Effector CD4-positive, alpha-beta T cell (primary cell): ENCODE measurements at regions not wholly inside any gene's neighbourhood (a gene's known extent, or its start where the extent isn't known, plus 50 kb on each side); places are given as distances from the start of the nearest gene placed in this dataset.

Source experiments
- DNase-seq: peaks from one replicate; pipeline ENCODE4 v3.0.0-alpha.2; 2020

DNA sequence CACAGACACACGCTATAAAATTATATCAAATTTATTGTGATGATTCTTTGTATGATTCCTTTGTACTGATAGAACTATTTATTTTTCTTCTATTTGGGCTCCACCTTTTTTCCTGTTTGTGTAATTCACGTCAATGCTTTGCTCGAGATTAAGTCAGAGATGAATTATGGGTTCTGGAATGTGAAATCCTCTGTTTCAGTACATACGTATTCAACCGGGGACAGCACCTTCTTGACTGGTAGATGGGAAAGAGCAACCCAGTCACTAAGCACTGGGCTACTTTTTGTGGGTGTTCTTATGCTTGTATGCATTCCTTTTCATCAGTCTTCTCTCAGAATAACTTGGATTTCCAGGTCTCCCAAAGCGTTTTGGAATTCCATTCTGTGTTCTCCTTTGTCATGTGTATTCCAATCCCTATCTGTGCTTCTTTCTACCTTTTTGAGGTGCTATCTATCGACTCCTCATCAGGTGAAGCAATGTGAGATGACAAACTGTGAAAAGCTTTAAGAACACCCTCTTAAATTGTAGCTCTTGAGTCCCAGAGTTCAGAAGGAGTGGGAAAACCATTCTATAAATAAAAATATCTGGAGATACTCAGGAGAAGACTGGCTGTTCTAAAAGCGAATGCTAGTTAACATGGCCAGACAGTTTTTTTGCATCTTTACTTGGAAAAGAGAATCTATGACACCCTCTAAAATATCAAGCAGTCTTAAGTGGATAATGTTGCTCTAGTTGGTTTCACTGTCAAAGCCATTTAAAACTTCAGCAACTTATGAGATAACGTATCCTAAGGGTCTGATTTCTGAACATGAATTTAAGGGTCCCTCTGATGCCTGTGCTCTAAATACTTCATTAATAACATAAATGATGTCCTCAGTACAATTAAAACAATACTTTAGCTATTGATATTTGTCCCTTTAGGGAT is 197.7 kb upstream of the PREP start:
- no peak for DNase-seq

- no peak for DNase-seq
These were observed 195.4 kb upstream of the PREP start for GRCh38 chr6:105598264-105598663.

GRCh38 chr6:105596284-105596755 is 193.4 kb upstream of the PREP start:
- DNase-seq: no peak

- no peak for DNase-seq
These were observed 192.9 kb upstream of the PREP start for GRCh38 chr6:105595829-105596228.

GRCh38 chr6:105594821-105595220 is 191.9 kb upstream of the PREP start:
- no peak for DNase-seq

- DNase-seq: no peak
These were observed 191.2 kb upstream of the PREP start for GRCh38 chr6:105593805-105594671.

DNA sequence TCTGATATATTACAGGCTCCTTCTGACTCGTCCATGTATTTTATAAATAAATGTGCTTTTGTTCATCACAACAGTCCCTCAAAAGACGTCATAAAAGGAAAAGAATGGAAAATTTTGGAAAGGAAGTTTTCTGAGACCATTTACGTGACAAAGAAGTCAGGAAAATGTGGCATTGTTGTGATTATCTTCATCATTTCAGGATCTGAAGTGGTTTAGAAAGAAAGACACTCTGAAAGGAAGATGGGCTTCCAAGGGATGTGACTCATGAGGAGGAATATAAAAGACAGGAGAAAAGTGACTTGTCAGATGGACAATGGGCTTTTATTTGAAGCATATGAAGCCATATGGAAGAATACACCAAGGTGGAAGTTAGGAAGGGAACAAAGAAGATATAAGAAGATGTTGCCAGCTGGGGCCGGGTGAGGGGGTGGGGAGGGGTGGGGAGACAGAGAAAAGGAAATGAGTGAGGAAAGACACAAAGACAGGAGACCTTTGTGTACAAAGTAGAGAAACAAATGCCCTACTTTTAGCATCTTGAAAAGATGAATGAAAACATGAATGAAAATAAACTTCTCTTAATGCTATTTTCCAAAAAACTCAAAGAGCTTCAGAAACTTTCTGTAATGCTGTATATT is 190.3 kb upstream of the PREP start:
- DNase-seq: no peak

DNA sequence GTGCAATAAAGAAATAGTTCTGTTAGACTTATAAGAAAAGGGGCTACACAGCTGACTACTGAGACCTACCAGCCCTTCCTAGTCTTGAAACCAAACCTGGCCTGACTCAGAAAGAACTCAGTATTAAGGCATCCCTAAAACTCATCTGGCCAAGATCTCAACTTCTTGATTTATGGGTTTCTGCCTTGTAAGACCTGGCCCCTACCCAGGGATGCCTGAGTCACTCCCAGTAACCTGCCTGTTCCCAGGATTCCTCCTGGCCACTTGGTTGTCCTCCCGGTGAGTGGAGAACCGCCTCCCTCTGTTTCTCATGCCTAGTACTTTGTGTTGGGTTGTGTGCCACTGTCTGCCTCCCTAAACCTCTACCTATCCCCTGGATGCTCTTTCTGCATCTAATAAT is 189.4 kb upstream of the PREP start:
- no peak for DNase-seq

- no peak for DNase-seq
These were observed 188.2 kb upstream of the PREP start for GRCh38 chr6:105591053-105591452.

DNA sequence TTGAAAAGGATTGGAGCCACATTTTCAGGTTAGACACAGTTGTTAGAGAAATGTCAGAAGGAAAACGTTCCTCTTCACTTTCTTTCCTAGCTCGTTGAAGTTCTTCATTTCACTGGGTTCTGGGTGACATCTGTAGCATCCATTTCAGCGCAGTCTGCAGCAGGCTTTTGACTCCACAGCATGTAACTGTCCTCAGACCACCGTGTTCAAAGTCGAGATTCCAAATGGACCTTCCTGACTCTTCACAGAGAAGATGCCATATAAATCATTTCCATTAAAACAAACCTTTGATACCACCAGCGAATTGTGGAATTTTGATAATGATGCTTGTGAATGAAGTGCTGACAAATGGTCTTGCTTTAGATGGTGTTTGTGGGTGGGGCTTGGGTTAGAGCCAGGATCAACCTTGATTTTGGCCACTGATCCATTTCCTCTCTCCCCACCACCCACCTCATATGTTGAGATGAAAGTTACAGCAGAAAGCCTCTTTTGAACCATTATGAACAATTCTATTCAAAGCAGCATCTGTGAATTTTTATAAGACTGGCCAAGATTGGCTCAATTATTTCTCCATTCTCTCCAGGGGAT is 185.3 kb upstream of the PREP start:
- DNase-seq: no peak

GRCh38 chr6:105587349-105588122 is 184.7 kb upstream of the PREP start:
- DNase-seq: no peak

DNA sequence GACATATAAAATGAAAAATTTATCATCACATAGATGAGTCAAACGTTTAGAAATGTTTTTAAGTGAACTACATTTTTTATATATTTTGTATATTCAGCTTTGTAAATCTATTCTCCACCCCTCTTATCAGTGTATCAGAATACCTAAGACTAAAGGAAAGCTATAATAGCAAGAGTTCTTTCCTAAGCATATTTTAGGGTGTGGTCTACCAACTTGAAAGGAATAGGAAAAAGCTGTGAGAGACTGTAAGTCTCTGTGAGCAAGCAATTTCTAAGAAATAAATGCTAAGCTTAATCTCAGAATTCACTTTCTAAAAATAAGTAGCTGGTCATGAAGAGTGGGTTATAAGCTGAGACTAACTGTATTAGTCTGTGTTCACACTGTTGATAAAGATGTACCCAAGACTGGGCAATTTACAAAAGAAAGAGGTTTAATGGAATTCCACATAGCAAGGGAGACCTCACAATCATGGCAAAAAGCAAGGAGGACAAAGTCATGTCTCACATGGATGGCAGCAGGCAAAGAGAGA is 175.4 kb upstream of the PREP start:
- no peak for DNase-seq

DNA sequence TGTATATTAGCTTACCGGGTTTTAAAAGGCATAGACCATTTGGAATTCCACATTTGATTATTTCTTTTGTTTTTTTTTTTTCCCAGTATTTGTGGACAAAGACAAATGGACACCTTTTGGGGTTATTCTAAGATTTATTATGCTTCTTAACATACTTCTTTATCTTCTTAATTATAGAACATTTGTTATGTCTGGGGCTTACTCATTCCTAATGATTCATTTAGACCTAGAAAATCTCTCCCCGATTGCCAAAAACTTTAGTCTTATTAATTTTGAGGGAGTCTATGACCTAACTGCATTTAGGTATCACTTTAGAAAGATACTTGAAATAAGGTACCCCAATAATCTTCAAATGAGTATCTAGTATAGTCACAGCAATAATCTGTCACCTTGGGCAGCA is 170.7 kb upstream of the PREP start:
- no peak for DNase-seq

GRCh38 chr6:105573138-105573537 is 170.3 kb upstream of the PREP start:
- DNase-seq: no peak

GRCh38 chr6:105570416-105570815 is 167.5 kb upstream of the PREP start:
- DNase-seq: no peak

- no peak for DNase-seq
These were observed 166.8 kb upstream of the PREP start for GRCh38 chr6:105569706-105570105.

- DNase-seq: no peak
These were observed 165.9 kb upstream of the PREP start for GRCh38 chr6:105568751-105569150.

DNA sequence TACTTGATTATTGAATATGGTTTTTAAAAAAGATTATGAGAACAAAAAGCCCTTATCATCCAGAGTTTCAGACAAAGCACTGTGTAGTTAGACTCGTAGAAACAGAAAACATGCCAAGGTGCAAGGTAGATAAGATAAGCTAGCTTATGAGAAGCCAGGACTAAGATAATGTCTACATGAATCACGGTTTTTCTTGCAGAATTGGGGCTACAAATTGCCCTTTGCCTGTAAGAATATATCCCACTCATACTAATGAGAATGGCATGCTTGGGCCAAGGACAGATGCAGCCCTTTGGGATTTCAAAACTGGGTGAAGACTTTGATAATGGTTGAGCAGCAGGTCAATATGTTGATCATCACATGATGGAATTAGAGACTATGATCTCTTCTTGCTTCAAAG is 165.3 kb upstream of the PREP start:
- DNase-seq: no peak

DNA sequence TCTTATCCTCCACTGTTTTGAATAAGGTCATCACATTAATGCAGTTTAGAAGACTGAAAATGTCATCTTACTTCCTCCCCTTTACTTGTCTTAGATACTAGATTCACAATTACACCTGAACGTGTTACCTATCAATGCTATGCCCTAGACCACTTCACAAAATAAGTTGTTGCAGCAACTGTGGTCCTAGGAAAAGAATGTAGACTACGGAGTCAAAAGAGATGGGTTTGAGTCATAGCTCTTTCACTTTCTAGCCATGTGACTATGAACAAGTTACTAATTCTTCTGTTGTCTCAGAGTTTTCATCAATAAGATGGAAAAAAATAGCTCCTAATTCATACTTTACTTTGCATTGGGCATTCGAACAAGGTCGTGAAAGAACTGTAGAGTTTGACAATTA is 164.3 kb upstream of the PREP start:
- no peak for DNase-seq

DNA sequence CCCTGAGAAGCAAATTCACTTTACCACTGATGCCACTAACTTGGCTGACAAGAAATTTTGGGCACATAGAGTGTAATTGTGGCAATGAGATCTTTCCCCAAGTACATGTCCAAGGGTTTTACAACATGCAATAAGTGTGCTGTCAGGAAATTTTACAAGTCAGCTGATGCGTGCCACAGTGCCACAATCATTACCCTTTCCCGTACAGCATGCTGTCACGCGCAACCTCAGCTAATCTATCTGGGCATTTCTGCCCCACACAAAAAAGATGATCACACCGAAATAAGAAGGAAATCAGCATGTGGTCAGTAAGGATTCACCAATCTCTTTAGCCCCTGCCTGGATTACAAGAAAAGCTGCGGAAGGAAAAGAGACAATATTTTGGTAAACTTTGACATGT is 163.6 kb upstream of the PREP start:
- no peak for DNase-seq

DNA sequence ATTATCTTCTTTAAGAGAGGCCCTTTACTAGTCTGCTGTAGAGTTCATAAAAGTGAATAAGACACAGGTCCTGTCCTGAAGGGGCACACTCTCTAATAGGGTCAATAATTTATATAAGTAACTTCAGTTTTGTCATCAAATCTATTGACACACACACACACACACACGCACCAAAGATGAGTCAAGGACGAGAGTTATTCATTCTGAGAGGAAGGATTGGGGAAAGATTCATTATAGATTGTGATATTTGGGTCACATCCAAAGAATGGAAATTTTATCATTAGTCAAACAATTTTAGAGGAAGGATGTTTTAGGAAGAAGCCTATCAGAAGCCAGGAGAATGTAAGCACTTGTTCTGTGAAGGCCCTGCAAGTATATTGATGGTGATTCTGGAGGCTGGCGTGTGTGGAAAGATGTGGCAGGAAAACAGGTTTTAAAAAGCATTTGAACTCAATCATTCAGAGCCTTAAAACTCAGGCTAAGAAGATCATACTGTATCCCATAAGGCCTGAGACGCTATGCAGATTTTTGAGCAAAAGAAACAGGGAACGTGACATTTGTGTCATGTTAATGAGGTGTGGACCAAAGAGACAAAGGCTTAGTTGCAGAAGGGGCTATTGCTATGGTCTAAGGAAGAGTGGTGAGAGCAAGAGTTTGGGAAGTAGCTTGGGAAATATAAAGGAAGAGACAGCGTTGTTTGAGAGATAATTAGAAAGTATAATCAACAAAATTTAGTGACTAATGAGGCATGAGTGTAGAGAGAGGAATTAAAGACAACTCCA is 161.4 kb upstream of the PREP start:
- no peak for DNase-seq
